Spleen (tissue), 7 donors: ENCODE measurements at regions not wholly inside any gene's neighbourhood (a gene's known extent, or its start where the extent isn't known, plus 50 kb on each side); places are given as distances from the start of the nearest gene placed in this dataset.

Source experiments
- CTCF ChIP-seq, 11 experiments: fragments of 200-600 bp in 7 of 11; fragments of 450-650 bp in 4 of 11; sonication (generic) in 4 of 11; IDR thresholded peaks in 8 of 11; conservative IDR thresholded peaks in 3 of 11; 1 replicate in 7 of 11; 2 replicates in 4 of 11; pipeline versions ENCODE4 v1.4.0 to v1.8.0; 2016 to 2021; ENCODE audit warnings: antibody characterized with exemption in 11 of 11, inconsistent platforms in 4 of 11, mild to moderate bottlenecking in 1 of 11
- POLR2A ChIP-seq, 3 donors: fragments of 450-650 bp; IDR thresholded peaks; one replicate each; pipeline ENCODE4 v1.5.1; 2017; ENCODE audit warnings: antibody characterized with exemption in 3 of 3, mild to moderate bottlenecking in 1 of 3
- donor health status: DM: no; HTN: no; CAD: no; lungs with moderate emphysema.
- donor health status: DM: no; HTN: no; CAD: no.
- donor health status: DM: no; HTN: no; CAD: no.

- no peak for TF ChIP-seq CTCF (IDR thresholded peaks at IDR 0.05 in 8 of 11, conservative IDR thresholded peaks at IDR 0.05 in 3 of 11)
- TF ChIP-seq POLR2A (IDR thresholded peaks at IDR 0.05): no peak
These were observed 715.8 kb downstream of the KLHL13 start for GRCh38 chrX:117400839-117401238.
